ENCODE measurements at regions not wholly inside any gene's neighbourhood (a gene's known extent, or its start where the extent isn't known, plus 50 kb on each side); places are given as distances from the start of the nearest gene placed in this dataset.
A peak's percentile ranks its signal among the peaks of the same experiment; 100 is the strongest.
"Not testable (repeated sequence)": the region's sequence is repeated elsewhere in the genome, so short reads cannot be mapped to it uniquely, and the experiment has no call there.

- no peak for DNase-seq (ENCODE audit: low read depth in 3 of 3, low spot score in 2 of 3)
These were observed 155.8 kb downstream of the URI1 start for GRCh38 chr19:30097746-30098280.

- DNase-seq (ENCODE audit: low read depth in 3 of 3, low spot score in 2 of 3), result no peak
These were observed 160.2 kb downstream of the URI1 start for GRCh38 chr19:30102239-30102638.

- no peak for DNase-seq (ENCODE audit: low read depth in 3 of 3, low spot score in 2 of 3)
These were observed 160.6 kb downstream of the URI1 start for GRCh38 chr19:30102666-30103065.

GRCh38 chr19:30103981-30104380 is 161.9 kb downstream of the URI1 start:
- no peak for DNase-seq (ENCODE audit: low read depth in 3 of 3, low spot score in 2 of 3)

GRCh38 chr19:30105316-30105715 is 163.3 kb downstream of the URI1 start:
- DNase-seq (ENCODE audit: low read depth in 3 of 3, low spot score in 2 of 3), result no peak

- DNase-seq (ENCODE audit: low read depth in 3 of 3, low spot score in 2 of 3), result no peak
These were observed 163.7 kb downstream of the URI1 start for GRCh38 chr19:30105727-30106126.

- no peak for DNase-seq (ENCODE audit: low read depth in 3 of 3, low spot score in 2 of 3)
These were observed 164.5 kb downstream of the URI1 start for GRCh38 chr19:30106417-30107095.

GRCh38 chr19:30107251-30107650 is 165.2 kb downstream of the URI1 start:
- no peak for DNase-seq (ENCODE audit: low read depth in 3 of 3, low spot score in 2 of 3)

- no peak for DNase-seq (ENCODE audit: low read depth in 3 of 3, low spot score in 2 of 3)
These were observed 167.5 kb downstream of the URI1 start for GRCh38 chr19:30109565-30109964.

GRCh38 chr19:30111021-30111855 is 169.2 kb downstream of the URI1 start:
- DNase-seq (ENCODE audit: low read depth in 3 of 3, low spot score in 2 of 3), result no peak

- no peak for DNase-seq (ENCODE audit: low read depth in 3 of 3, low spot score in 2 of 3)
These were observed 170.1 kb downstream of the URI1 start for GRCh38 chr19:30112171-30112570.

GRCh38 chr19:30112666-30113065 is 170.6 kb downstream of the URI1 start:
- no peak for DNase-seq (ENCODE audit: low read depth in 3 of 3, low spot score in 2 of 3)

- DNase-seq (ENCODE audit: low read depth in 3 of 3, low spot score in 2 of 3), result no peak
These were observed 171.1 kb downstream of the URI1 start for GRCh38 chr19:30113186-30113585.

- DNase-seq (ENCODE audit: low read depth in 3 of 3, low spot score in 2 of 3), result not testable (repeated sequence)
These were observed 172.1 kb downstream of the URI1 start for GRCh38 chr19:30114095-30114494.

GRCh38 chr19:30115947-30116346 is 173.9 kb downstream of the URI1 start:
- DNase-seq (ENCODE audit: low read depth in 3 of 3, low spot score in 2 of 3), result no peak

- DNase-seq (ENCODE audit: low read depth in 3 of 3, low spot score in 2 of 3), result no peak
These were observed 174.5 kb downstream of the URI1 start for GRCh38 chr19:30116530-30116929.

- DNase-seq (ENCODE audit: low read depth in 3 of 3, low spot score in 2 of 3), result peak in 2 of 3 donors; percentile 24 to 32
These were observed 175.0 kb downstream of the URI1 start for GRCh38 chr19:30116984-30117555.

- no peak for DNase-seq (ENCODE audit: low read depth in 3 of 3, low spot score in 2 of 3)
These were observed 175.7 kb downstream of the URI1 start for GRCh38 chr19:30117636-30118145.

GRCh38 chr19:30118221-30118620 is 176.2 kb downstream of the URI1 start:
- DNase-seq (ENCODE audit: low read depth in 3 of 3, low spot score in 2 of 3), result no peak

GRCh38 chr19:30118760-30119159 is 176.7 kb downstream of the URI1 start:
- no peak for DNase-seq (ENCODE audit: low read depth in 3 of 3, low spot score in 2 of 3)

- no peak for DNase-seq (ENCODE audit: low read depth in 3 of 3, low spot score in 2 of 3)
These were observed 177.3 kb downstream of the URI1 start for GRCh38 chr19:30119180-30119908.
